Adrenal gland (tissue), 5 donors: ENCODE measurements at regions not wholly inside any gene's neighbourhood (a gene's known extent, or its start where the extent isn't known, plus 50 kb on each side); places are given as distances from the start of the nearest gene placed in this dataset.

Source experiments
- CTCF ChIP-seq, 6 experiments: fragments of 450-650 bp in 4 of 6; fragments of 200-600 bp in 2 of 6; sonication (generic) in 1 of 6; IDR thresholded peaks; 1 replicate in 5 of 6; 2 replicates in 1 of 6; pipeline versions ENCODE4 v1.5.1 to v1.8.0; 2016 to 2021; ENCODE audit warnings: antibody characterized with exemption in 6 of 6, mild to moderate bottlenecking in 2 of 6, moderate library complexity in 1 of 6
- POLR2A ChIP-seq, 2 donors: fragments of 450-650 bp; IDR thresholded peaks; one replicate each; pipeline ENCODE4 v1.6.1; 2017; ENCODE audit warnings: antibody characterized with exemption in 2 of 2, mild to moderate bottlenecking in 2 of 2, moderate library complexity in 1 of 2
- donor health status: DM: no; HTN: no; CAD: no.

- TF ChIP-seq CTCF (IDR thresholded peaks at IDR 0.05) = no peak
- TF ChIP-seq POLR2A (IDR thresholded peaks at IDR 0.05) = no peak
These were observed 374.7 kb downstream of the ALG10 start for GRCh38 chr12:34396861-34397590.
